GM12865 (cell line): ENCODE measurements at regions not wholly inside any gene's neighbourhood (a gene's known extent, or its start where the extent isn't known, plus 50 kb on each side); places are given as distances from the start of the nearest gene placed in this dataset.
"Not testable (repeated sequence)": the region's sequence is repeated elsewhere in the genome, so short reads cannot be mapped to it uniquely, and the experiment has no call there.

Experiments used
- DNase-seq: peaks from one replicate; pipeline ENCODE4 v3.0.0; 2010; ENCODE audit warnings: low read depth
- H3K4me3 ChIP-seq: 2 replicates; pipeline ENCODE4 v1.5.1; 2011; ENCODE audit warnings: mild to moderate bottlenecking, low read depth, low read length, control low read depth
- TF ChIP-seq, protein P1 (sequence below): IDR thresholded peaks from 2 replicates; pipeline ENCODE4 v1.5.1; 2011; ENCODE audit warnings: low read length, control low read depth, low read depth, inconsistent platforms; ENCODE audit not compliant: insufficient read depth; ENCODE audit errors: missing control alignments

DNA sequence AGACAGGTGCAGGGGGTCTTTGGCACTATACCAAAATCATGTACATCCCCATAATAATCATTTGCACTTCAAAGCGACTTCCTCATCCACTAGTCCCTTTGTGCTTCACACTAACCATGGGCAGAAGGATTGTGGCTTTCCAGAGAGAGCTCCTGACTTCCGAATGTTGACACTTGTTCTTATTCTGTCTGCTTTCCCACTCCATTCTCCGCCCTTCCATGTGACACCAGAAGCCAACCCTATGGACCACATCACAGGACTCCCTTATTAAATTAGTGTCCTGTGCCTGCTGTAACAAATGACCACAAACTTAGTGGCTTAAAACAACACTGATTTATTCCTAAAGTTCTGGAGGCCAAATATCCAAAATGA, 91.6 kb downstream of the CMC2 start:
- no peak for DNase-seq
- TF ChIP-seq, protein P1, sequence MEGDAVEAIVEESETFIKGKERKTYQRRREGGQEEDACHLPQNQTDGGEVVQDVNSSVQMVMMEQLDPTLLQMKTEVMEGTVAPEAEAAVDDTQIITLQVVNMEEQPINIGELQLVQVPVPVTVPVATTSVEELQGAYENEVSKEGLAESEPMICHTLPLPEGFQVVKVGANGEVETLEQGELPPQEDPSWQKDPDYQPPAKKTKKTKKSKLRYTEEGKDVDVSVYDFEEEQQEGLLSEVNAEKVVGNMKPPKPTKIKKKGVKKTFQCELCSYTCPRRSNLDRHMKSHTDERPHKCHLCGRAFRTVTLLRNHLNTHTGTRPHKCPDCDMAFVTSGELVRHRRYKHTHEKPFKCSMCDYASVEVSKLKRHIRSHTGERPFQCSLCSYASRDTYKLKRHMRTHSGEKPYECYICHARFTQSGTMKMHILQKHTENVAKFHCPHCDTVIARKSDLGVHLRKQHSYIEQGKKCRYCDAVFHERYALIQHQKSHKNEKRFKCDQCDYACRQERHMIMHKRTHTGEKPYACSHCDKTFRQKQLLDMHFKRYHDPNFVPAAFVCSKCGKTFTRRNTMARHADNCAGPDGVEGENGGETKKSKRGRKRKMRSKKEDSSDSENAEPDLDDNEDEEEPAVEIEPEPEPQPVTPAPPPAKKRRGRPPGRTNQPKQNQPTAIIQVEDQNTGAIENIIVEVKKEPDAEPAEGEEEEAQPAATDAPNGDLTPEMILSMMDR: no peak
- H3K4me3 ChIP-seq: no peak overlapping the region

DNA sequence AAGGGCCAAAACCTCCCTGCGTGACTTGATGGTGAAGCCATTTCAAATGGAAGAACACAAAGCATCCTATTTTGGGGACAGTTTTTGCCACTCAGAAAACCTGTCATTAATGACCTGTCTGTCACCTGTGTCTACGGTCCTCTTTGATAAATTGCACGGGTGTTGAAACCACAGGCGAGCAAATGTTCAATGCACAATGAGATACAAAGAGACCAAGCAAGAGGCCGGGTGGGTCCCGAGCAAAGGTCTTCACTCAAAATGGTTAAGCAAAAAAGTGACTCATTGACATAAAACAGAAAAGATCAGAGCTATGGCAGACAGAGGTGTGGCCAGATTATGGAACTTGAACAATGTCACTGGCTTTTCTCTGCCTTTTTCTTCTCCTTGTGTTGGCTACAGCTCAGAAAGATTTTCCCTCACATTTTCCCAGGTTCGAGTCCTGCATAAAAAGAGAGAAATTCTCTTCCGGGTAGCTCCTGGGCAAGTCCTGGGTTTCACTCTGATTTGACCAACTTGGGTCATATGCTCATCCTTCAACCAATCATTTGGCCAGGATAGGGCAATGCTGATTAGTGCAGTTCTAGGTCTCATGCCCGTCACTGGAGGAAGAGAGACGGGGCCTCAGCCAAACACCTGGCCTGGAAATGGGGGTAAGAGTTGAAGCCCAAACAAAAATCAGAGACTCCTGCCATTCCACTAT, 92.2 kb downstream of the CMC2 start:
- TF ChIP-seq, protein P1: no peak
- no peak for DNase-seq

DNA sequence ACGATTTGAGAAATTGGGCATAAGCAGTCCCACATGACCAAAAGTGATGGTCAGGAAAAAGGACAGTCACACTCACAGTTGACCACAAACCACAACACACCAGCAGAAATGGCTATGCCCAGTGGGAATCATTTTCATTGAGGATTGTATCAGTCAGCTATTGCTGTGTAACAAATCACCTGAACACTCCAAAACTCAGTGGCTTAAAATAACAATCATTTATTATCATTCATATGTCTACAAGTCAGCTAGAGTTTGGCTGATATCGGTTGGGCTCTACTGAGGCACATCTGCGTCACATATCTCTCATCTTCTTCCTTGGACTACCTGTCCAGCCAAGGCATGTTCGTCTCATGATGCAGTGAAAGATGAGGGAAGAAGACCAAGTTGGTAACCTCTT, 93.3 kb downstream of the CMC2 start:
- no peak overlapping the region for H3K4me3 ChIP-seq

More for the DNA sequence above, 92.2 kb downstream of the CMC2 start:
- H3K4me3 ChIP-seq: no peak overlapping the region

DNA sequence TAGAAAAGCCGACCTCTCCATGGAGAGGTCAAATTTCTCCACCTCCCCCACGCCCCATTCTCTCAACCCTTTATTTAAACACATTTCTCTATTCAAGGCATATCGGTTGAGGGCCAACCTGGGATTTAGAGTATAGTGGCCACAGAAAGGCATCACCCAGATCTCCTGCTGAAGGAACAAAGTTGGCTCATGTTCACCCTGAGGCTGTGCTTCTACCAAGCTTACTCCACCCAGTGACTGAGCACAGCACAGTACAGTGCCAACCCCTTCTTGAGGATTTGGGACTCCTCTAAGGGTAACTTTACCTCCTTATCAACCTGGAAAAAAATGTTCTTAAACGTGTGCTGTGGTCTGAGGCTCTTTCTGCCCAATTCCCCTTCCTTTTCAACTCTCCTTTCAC, 94.0 kb downstream of the CMC2 start:
- DNase-seq: no peak
- no peak overlapping the region for H3K4me3 ChIP-seq

More for the DNA sequence above, 93.3 kb downstream of the CMC2 start:
- TF ChIP-seq, protein P1: no peak
- DNase-seq: no peak

DNA sequence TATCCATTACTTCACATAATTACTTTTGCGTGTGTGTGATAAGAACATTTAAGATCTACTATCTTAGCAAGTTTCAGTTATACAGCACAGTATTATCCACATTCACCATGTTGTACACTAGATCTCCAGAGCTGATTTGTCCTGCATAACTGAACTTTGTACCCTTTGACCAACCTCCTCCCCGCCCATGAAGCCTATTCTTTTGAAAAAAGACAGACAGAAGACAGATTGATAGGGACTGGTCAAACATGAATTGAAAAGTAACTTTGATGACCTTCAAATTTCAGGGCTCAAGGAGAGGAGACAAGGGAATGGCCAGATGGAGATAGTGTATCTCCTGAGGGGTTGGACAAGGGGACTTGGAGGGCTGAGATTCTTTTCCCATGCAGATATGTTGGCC, 96.3 kb downstream of the CMC2 start:
- TF ChIP-seq, protein P1: no peak
- no peak overlapping the region for H3K4me3 ChIP-seq
- DNase-seq: no peak

More for the DNA sequence above, 94.0 kb downstream of the CMC2 start:
- TF ChIP-seq, protein P1: no peak

DNA sequence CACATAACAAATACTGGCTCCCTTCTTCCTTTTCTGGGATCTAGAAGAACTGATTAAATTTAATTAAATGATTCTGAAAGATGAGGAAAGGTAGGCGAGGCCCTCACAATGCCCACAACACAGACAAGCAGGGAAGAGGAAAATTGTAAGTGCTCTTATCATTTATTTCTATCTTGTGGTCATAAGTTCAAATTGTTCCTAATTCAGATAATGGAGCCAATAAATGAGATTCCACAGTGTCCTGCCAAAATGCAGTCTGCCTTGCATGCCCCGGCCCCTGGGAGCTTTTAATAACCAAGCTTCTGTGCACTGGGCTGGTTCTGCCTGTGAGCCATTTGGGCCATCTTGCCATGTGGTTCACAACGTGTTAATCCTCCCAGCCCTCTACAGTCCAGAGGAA, 97.0 kb downstream of the CMC2 start:
- DNase-seq: no peak
- no peak overlapping the region for H3K4me3 ChIP-seq
- TF ChIP-seq, protein P1: no peak

DNA sequence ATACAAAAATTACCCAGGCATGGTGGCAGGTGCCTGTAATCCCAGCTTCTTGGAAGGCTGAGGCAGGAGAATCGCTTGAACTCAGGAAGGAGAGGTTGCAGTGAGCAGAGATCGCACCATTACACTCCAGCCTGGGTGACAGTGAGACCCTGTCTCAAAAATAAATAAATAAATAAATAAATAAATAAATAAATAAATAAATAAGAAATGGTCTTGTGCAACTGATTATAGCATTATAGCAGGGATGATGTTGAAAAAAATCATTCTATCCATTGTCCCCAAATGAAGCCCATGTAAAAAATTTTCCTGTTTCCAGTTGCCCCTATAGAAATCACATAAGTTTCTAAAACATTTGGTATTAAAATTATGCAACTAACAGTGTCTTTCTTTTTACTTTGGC, 100.5 kb downstream of the CMC2 start:
- H3K4me3 ChIP-seq, DNase-seq: not testable (repeated sequence)
